OCI-LY1 (cell line): ENCODE measurements at regions not wholly inside any gene's neighbourhood (a gene's known extent, or its start where the extent isn't known, plus 50 kb on each side); places are given as distances from the start of the nearest gene placed in this dataset.

ENCODE experiments used
- H2AFZ ChIP-seq: fragments of 200-600 bp; sonication (generic), shearing (Covaris generic); 2 replicates; pipeline ENCODE4 v1.6.0; 2014; ENCODE audit warnings: antibody characterized with exemption, mild to moderate bottlenecking, low read length
- H3F3A ChIP-seq: fragments of 200-600 bp; sonication (generic), shearing (Covaris generic); 2 replicates; pipeline ENCODE4 v1.6.0; 2014; ENCODE audit warnings: mild to moderate bottlenecking, antibody characterized with exemption, low read length, moderate library complexity; ENCODE audit not compliant: insufficient read depth
- H3K27ac ChIP-seq: fragments of 200-600 bp; sonication (generic); 2 replicates; pipeline ENCODE4 v1.5.1; 2014; ENCODE audit warnings: low read length, mixed run types, mild to moderate bottlenecking, low read depth; ENCODE audit not compliant: poor library complexity, severe bottlenecking
- H3K27me3 ChIP-seq: fragments of 200-600 bp; sonication (generic); 2 replicates; pipeline ENCODE4 v1.6.0; 2014; ENCODE audit warnings: antibody characterized with exemption, mild to moderate bottlenecking, low read length, moderate library complexity; ENCODE audit not compliant: insufficient read depth
- H3K36me3 ChIP-seq: fragments of 200-600 bp; sonication (generic); 2 replicates; pipeline ENCODE4 v1.6.1; 2014; ENCODE audit warnings: mild to moderate bottlenecking, antibody characterized with exemption, low read length, moderate library complexity, mixed read lengths; ENCODE audit not compliant: insufficient read depth
- H3K4me1 ChIP-seq: fragments of 200-600 bp; sonication (generic); 2 replicates; pipeline ENCODE4 v1.5.1; 2014; ENCODE audit warnings: mild to moderate bottlenecking, low read length, moderate library complexity; ENCODE audit not compliant: insufficient read depth, severe bottlenecking
- H3K4me2 ChIP-seq: fragments of 200-600 bp; sonication (generic), shearing (Covaris generic); 2 replicates; pipeline ENCODE4 v1.6.1; 2014; ENCODE audit warnings: low read length
- H3K4me3 ChIP-seq: fragments of 200-600 bp; sonication (generic); 2 replicates; pipeline ENCODE4 v1.5.1; 2014; ENCODE audit warnings: low read length, low read depth, mild to moderate bottlenecking, mixed read lengths; ENCODE audit not compliant: poor library complexity, severe bottlenecking
- H3K79me2 ChIP-seq: fragments of 200-600 bp; shearing (Covaris generic); 2 replicates; pipeline ENCODE4 v1.6.1; 2016; ENCODE audit warnings: mixed run types, low read length, mixed read lengths; ENCODE audit not compliant: insufficient read depth
- H3K9ac ChIP-seq: fragments of 200-600 bp; sonication (generic), shearing (Covaris generic); 2 replicates; pipeline ENCODE4 v1.6.1; 2014; ENCODE audit warnings: mild to moderate bottlenecking, low read length, mixed read lengths
- H3K9me2 ChIP-seq: fragments of 200-600 bp; sonication (generic), shearing (Covaris generic); 2 replicates; pipeline ENCODE4 v1.6.1; 2014; ENCODE audit warnings: low read depth, mild to moderate bottlenecking, low read length, mixed read lengths
- H3K9me3 ChIP-seq: fragments of 200-600 bp; shearing (Covaris generic); 2 replicates; pipeline ENCODE4 v1.6.1; 2014; ENCODE audit warnings: low read length, mixed read lengths
- H4K20me1 ChIP-seq: fragments of 200-600 bp; sonication (generic), shearing (Covaris generic); 2 replicates; pipeline ENCODE4 v1.6.0; 2016; ENCODE audit warnings: mild to moderate bottlenecking, low read length; ENCODE audit not compliant: insufficient read depth
- CTCF ChIP-seq: fragments of 200-600 bp; sonication (generic), shearing (Covaris generic); IDR thresholded peaks from 2 replicates; pipeline ENCODE4 v1.5.1; 2017; ENCODE audit warnings: mild to moderate bottlenecking, antibody characterized with exemption, low read length, moderate library complexity, mixed read lengths
- EZH2 ChIP-seq: fragments of 200-600 bp; sonication (generic), shearing (Covaris generic); IDR thresholded peaks from 2 replicates; pipeline ENCODE4 v1.8.0; 2017; ENCODE audit warnings: borderline replicate concordance, mixed run types, mild to moderate bottlenecking, antibody characterized with exemption, low read length, moderate library complexity, mixed read lengths

GRCh38 chr10:36716291-36716690 lies 409.1 kb upstream of the ANKRD30A start:
- no peak for TF ChIP-seq EZH2
- TF ChIP-seq CTCF: no peak
- no peaks in the 10 kb centered on the region for H3F3A ChIP-seq
- no peak overlapping the region for H3K9ac ChIP-seq

GRCh38 chr10:36712695-36713094 lies 412.7 kb upstream of the ANKRD30A start:
- Histone ChIP-seq H3K4me1 (no peaks in the 10 kb centered on the region), H3K4me2 (no peak overlapping the region), H3K9me3 (no peaks in the 10 kb centered on the region), H3F3A (no peaks in the 10 kb centered on the region), H3K27me3 (no peaks in the 10 kb centered on the region), H3K4me3 (no peak overlapping the region), H2AFZ (no peak overlapping the region), H3K36me3 (no peaks in the 10 kb centered on the region), H3K9me2 (no peaks in the 10 kb centered on the region), H4K20me1 (no peaks in the 10 kb centered on the region), H3K79me2 (no peaks in the 10 kb centered on the region), H3K27ac (no peak overlapping the region), H3K9ac (no peak overlapping the region)
- TF ChIP-seq CTCF: no peak
- TF ChIP-seq EZH2: no peak

More at GRCh38 chr10:36716291-36716690, 409.1 kb upstream of the ANKRD30A start:
- H3K4me2 ChIP-seq: no peak overlapping the region
- no peaks in the 10 kb centered on the region for H3K27me3 ChIP-seq
- no peaks in the 10 kb centered on the region for H4K20me1 ChIP-seq
- H3K36me3 ChIP-seq: no peaks in the 10 kb centered on the region
- no peak overlapping the region for H3K27ac ChIP-seq
- H3K9me2 ChIP-seq: no peaks in the 10 kb centered on the region
- H2AFZ ChIP-seq: no peak overlapping the region
- no peak overlapping the region for H3K4me3 ChIP-seq
- H3K79me2 ChIP-seq: no peaks in the 10 kb centered on the region
- H3K9me3 ChIP-seq: no peaks in the 10 kb centered on the region
- H3K4me1 ChIP-seq: no peaks in the 10 kb centered on the region

- Histone ChIP-seq H3K36me3 (no peaks in the 10 kb centered on the region), H3K27me3 (no peaks in the 10 kb centered on the region), H3K79me2 (no peaks in the 10 kb centered on the region), H4K20me1 (no peaks in the 10 kb centered on the region), H3K4me3 (no peak overlapping the region), H3K4me2 (no peak overlapping the region), H3K9ac (no peak overlapping the region), H3K9me2 (no peaks in the 10 kb centered on the region), H2AFZ (no peak overlapping the region), H3K27ac (no peak overlapping the region), H3K4me1 (no peaks in the 10 kb centered on the region), H3K9me3 (no peaks in the 10 kb centered on the region), H3F3A (no peaks in the 10 kb centered on the region)
- TF ChIP-seq EZH2 (no peak), CTCF (no peak)
Measured at GRCh38 chr10:36711361-36711760, 414.0 kb upstream of the ANKRD30A start.
